Panc1 (cell line): ENCODE measurements at regions not wholly inside any gene's neighbourhood (a gene's known extent, or its start where the extent isn't known, plus 50 kb on each side); places are given as distances from the start of the nearest gene placed in this dataset.

Source experiments
- POLR2AphosphoS5 ChIP-seq: IDR thresholded peaks from 2 replicates; pipeline ENCODE4 v1.6.1; 2012; ENCODE audit warnings: mild to moderate bottlenecking, low read depth, low read length, moderate library complexity
- TCF7L2 ChIP-seq: IDR thresholded peaks from 2 replicates; pipeline ENCODE4 v1.6.1; 2011; ENCODE audit warnings: mild to moderate bottlenecking, low read depth, low read length, inconsistent platforms
- TF ChIP-seq, protein P1 (sequence below): fragments of 450-650 bp; IDR thresholded peaks from 2 replicates; pipeline ENCODE4 v1.5.1; 2017; ENCODE audit warnings: mild to moderate bottlenecking
- TF ChIP-seq, protein P2 (sequence below), 2 experiments: IDR thresholded peaks; 2 replicates each; pipeline ENCODE4 v1.6.1; 2011 to 2012; ENCODE audit warnings: low read depth in 2 of 2, control low read depth in 1 of 2, low read length in 1 of 2, mild to moderate bottlenecking in 1 of 2, moderate library complexity in 1 of 2; ENCODE audit not compliant: insufficient read depth in 1 of 2

- TF ChIP-seq, protein P1, sequence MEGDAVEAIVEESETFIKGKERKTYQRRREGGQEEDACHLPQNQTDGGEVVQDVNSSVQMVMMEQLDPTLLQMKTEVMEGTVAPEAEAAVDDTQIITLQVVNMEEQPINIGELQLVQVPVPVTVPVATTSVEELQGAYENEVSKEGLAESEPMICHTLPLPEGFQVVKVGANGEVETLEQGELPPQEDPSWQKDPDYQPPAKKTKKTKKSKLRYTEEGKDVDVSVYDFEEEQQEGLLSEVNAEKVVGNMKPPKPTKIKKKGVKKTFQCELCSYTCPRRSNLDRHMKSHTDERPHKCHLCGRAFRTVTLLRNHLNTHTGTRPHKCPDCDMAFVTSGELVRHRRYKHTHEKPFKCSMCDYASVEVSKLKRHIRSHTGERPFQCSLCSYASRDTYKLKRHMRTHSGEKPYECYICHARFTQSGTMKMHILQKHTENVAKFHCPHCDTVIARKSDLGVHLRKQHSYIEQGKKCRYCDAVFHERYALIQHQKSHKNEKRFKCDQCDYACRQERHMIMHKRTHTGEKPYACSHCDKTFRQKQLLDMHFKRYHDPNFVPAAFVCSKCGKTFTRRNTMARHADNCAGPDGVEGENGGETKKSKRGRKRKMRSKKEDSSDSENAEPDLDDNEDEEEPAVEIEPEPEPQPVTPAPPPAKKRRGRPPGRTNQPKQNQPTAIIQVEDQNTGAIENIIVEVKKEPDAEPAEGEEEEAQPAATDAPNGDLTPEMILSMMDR = no peak
- TF ChIP-seq TCF7L2 = no peak
- TF ChIP-seq, protein P2, sequence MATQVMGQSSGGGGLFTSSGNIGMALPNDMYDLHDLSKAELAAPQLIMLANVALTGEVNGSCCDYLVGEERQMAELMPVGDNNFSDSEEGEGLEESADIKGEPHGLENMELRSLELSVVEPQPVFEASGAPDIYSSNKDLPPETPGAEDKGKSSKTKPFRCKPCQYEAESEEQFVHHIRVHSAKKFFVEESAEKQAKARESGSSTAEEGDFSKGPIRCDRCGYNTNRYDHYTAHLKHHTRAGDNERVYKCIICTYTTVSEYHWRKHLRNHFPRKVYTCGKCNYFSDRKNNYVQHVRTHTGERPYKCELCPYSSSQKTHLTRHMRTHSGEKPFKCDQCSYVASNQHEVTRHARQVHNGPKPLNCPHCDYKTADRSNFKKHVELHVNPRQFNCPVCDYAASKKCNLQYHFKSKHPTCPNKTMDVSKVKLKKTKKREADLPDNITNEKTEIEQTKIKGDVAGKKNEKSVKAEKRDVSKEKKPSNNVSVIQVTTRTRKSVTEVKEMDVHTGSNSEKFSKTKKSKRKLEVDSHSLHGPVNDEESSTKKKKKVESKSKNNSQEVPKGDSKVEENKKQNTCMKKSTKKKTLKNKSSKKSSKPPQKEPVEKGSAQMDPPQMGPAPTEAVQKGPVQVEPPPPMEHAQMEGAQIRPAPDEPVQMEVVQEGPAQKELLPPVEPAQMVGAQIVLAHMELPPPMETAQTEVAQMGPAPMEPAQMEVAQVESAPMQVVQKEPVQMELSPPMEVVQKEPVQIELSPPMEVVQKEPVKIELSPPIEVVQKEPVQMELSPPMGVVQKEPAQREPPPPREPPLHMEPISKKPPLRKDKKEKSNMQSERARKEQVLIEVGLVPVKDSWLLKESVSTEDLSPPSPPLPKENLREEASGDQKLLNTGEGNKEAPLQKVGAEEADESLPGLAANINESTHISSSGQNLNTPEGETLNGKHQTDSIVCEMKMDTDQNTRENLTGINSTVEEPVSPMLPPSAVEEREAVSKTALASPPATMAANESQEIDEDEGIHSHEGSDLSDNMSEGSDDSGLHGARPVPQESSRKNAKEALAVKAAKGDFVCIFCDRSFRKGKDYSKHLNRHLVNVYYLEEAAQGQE (IDR thresholded peaks at IDR 0.05; ENCODE audit: insufficient read depth in 1 of 2, low read depth in 2 of 2, low read length in 1 of 2) = no peak
- no peak for TF ChIP-seq POLR2AphosphoS5
These were observed 138.8 kb upstream of the USP24 start for GRCh38 chr1:55353707-55354620.
